GM21367 (cell line): ENCODE measurements at regions not wholly inside any gene's neighbourhood (a gene's known extent, or its start where the extent isn't known, plus 50 kb on each side); places are given as distances from the start of the nearest gene placed in this dataset.

Experiments
- ATAC-seq: cut with Tn5 transposase; IDR thresholded peaks from one replicate; pipeline ENCODE4 v1.9.1; 2021; ENCODE audit not compliant: unreplicated experiment

DNA sequence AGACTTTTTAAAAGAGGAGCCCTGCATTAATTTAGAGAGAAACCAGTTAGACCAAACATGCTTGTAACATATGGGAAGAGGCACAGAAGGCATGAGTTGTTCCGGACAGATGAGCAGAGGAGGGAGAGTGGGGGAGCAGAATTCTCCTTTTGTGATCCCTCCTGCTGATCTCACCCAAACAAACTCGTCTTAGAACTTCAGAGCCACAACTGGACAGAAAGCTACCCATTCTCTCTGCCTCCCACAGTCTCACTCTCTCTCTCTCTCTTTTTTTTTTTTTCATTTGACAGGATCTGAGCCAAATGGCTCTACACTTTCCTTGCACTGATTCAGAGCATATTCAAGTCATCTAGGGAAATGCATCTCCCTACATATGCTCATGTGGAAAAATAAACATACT is 196.0 kb upstream of the PAPPA start:
- ATAC-seq, result no peak

DNA sequence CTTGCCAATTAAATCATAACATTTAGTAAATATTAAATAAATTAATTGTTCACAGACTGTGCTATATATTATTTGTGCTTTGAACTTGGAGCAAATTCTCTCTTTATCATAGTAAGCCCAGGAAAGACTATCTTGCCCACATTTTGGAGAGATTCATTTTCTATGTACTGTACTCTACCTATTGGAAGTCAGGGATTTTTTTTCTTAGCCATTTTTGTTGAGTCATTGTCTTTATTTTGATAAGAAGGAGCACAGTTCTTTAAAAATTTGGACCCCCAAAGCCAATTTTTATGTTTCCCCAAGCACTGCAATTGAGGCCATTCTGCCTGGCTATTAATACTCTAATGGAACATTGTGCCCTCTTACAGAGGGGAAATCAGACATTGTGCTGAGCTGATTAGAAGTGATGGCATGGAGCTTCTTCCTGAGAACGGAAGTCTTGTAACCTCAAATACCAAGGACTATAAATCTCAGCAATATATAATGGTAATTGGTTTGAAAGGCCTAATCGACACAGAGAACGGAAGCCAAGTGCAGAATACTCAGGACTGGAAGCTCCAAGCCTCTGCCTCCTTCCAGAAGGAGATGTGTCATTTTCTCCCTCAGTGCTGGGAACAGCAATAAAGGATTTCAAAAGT is 188.8 kb upstream of the PAPPA start:
- ATAC-seq, result no peak

DNA sequence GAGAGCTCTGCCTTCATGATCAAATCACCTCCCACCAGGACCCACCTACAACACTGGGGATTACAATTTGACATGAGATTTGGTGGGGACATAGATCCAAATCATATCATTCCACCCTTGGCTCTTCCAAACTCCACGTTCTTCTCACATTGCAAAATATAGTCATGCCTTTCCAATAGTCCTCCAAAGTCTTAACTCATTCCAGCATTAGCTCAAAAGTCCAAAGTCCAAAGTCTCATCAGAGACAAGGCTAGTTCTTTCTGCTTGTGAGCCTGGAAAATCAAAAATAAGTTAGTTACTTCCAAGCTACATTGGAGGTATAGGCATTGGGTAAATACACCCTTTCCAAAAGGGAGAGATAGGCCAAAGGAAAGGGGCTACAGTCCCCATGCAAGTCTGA is 186.9 kb upstream of the PAPPA start:
- ATAC-seq, result no peak

DNA sequence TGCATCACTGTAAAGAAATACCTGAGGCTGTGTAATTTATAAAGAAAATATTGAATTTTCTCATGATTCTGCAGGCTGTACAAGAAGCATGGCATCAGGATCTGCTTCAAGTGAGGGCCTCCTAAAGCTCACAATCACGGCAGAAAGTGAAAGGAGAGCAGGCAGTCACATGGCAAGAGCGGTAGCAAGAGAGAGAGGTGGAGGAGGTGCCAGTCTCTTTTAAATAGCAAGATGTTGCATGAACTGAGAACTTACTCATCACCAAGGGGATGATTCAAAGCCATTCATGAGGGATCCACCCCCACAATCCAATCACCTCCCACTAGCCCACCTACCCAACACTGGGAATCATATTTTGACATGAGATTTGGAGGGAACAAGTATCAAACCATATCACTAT is 184.5 kb upstream of the PAPPA start:
- no peak for ATAC-seq

DNA sequence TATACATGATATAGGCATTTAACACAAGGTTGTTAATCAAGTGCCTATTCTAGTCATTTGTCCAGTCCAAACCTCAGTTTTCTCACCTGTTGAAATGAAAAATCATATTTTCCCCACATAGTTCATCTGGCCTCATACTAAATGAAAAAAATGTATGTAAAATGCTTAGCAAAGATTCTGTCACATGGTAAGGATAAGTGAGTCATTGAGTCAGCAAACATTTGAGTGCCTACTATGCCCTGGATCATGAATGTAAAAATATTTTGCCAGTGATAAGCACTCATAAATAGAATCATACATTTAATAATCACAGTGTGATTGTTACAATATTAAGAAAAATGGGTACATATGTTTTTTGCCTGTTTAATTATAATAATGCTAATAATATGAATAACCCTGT is 181.2 kb upstream of the PAPPA start:
- ATAC-seq, result no peak

DNA sequence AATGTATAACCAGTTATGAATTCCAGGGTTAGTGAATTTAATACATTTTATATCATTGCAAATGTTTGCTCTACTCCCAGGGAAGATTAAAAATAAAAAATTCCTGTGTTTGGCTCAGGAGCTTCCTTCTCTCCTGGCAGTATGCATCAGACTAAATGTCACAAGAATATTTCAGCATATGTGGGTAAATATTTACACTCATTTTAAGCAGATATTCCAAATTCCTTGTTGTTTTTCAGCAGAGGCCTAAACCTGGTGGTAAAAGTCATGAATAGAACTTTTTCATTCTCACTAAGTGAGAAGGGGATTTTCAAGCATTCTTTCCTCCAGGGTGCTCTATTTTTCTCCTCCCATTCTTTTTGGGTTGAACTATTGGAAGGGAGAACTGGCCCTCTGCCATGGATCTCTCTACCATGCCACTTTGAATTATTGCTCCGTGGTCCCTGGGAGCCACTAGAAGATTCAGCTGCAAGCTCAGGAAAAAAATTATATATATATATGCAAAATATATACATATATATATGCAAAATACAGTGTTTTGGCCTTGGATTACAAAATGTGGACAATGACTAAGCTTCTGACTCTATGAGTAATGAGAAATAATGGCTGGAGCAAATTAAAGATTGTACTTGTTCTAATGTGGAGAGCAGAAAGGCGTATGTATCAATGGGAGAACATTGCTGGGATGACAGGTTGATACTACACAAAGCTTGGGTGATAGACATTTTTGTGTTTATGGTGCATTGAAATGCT is 180.6 kb upstream of the PAPPA start:
- ATAC-seq, result no peak

DNA sequence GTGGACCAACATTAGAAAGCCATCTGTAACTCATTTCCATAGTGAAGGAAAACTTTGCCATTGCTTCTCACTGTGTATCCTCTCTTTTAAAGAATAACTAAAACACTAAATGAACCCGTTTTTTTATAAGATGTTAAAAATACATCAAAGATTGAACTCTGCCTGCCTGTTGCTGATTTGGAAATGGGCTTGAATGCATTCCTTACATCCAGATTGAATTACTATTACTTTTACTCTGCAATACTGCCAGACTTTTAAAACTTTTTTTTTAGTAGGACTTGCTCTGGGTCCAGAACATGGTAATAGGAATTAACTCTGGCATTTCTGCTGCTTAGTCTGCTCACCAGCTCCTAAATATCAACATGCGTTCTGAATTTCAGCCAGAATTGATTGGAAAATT is 176.8 kb upstream of the PAPPA start:
- no peak for ATAC-seq

DNA sequence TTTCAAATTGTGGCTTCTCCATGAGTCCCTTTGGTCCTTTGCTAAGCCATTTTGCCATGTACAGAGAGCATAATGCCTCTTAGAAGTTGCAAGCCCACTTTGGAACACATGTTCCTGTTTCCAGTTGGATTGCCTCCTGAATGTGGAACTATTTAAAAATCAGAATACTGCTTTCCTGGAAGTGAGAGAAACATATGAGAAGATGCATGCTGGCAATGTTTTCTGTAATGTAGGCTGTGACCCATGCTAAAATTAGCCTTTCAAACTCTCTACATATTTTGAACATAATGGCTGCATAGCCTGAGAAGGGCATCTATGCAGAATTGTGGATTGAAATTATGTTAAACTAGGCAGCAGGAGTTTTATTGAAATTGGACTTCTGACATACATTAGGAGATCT is 175.5 kb upstream of the PAPPA start:
- no peak for ATAC-seq

DNA sequence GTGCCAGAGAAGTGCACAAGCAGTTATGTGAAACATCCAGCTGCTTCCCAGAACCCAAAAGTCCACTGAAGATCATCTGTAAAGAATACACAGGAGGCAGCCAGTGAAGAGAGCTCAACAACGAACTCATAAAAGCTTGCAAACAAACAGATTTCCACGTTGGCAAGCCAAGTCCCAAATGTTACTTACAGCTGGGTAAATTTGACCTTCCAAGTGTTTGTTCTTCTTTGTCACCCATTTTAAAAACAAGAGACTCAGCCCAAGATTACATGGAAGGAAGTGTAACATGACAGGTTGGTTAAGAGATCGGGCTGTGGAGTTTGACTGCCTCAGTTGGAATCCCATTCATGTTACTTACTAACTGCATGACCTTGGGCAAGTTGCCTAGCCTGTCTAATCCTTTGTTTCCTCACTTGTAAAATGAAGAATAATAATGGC is 174.9 kb upstream of the PAPPA start:
- no peak for ATAC-seq

DNA sequence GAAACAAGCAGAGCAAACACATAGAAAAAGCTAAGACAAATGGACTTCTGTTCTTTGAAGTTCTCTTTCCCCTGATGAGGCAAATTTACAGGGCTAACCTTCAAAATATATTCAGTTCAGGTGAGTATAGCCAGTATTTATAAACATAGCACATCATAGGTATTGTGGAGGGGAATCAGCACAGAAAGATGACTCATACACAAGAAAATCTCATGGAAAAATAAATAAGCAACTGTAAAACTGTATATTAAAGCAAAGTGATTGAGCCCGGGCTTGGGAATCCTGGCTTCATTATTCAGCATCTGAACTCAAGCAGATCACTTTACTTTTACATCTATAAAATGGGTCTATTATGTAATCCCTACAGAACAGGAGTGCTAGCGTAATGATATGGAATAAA is 173.5 kb upstream of the PAPPA start:
- ATAC-seq, result no peak

DNA sequence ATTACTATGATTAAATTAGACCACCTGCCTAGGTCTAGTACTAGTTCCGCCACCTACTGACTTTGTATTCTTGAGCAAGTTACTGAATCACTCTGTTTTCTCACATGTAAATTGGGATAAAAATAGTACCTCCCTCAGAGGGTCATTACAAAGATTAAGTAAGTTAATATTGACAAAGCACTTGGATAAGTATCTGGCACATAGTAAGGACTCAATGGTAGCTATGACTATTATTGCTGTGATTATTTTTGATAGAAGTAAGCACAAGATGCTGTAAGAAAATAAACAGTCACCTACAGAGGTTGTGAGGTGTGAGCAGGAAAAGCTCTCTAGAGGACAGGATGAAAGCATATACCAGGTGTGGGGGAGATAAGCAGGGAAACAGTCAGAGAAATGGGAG is 173.1 kb upstream of the PAPPA start:
- no peak for ATAC-seq

DNA sequence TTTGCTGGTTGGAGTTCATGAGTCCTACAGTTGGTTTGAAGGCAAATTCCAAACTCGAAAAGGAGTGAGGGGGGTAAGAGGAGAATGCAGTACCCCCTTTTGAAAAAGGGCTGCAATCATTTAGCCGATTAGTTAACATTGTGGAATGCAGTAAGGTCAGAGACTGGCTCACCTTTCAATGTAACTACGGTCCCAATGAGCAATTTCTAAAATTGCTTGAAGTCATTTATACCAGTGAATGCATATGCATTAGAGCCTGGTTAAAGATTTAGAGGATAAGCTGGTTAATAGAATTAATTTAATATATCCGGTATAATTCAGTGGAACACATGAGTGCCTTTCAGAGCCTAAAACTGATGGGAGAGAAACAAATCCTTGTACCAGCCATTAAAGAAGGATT is 172.6 kb upstream of the PAPPA start:
- no peak for ATAC-seq

DNA sequence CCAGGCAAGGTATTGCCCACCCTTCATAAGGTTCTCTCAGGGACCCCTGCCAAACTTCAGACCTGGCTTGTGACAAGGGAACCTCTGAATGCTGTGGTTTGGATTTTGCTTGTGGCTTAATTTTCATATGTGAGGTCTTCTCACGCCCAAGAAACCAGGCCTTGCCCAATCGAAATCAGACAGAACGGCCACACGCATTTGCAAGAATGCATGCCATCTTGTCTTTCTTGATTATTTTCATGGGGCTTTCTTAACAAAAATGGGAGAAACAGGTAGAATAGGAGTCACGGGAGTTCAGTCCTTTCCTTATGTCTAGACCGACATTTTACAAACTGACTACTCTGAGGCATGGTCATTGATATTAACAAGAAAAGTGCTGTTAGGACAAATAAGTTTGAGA is 170.2 kb upstream of the PAPPA start:
- no peak for ATAC-seq

DNA sequence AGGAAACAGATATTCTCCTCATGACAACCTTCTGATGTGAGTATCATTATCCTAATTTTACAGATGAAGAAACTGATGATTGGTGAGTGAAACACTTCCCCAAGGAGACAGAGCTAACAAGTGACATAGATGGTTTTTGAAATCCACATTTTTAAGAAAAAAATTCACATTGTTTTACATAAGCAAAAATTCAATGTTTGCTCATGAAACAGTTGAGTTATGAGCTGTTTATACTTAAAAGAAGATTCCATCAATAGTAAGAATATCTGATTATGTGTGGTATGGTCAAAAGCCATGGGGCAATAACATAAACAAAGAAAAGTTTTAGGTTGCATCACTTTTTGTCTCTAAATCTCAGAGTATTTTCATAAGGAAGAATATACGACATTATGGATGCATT is 167.9 kb upstream of the PAPPA start:
- no peak for ATAC-seq

DNA sequence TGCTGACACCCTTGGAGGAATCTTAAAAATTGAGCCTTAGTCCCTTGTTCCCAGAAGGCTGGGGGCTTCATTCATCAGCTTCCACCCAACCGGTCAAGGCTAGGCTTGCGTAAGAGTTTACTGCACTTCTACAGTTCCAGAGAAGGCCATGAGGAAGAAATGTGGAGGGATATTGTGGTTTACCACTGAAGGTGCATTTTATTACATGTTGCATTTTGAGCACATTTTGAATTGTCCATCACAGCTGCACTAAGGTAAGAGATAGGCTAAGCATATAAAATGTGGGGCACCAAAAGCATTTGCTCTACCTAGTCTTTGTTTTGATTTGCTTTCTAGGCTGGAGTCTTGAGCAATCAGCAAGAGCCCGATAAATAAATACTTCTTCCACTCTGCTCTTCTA is 167.1 kb upstream of the PAPPA start:
- ATAC-seq, result no peak

DNA sequence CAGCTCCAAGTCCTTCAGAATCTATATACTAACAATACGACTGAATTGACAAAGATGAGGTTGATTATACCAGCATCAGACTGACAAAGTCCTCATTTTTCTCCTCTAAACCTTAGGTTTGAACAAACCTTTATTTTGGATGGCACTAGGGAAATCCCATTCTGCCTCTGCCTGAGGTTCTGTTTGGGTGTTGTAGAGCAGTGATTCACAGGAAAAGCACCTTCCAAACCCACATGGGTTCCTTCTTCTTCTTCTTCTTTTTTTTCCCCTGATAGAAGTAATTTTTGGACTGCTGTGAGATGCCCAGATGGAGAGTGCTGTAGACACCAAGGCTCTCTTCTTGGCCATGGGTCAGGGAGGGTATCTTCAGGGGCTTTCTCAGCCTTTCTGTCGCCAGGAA is 164.9 kb upstream of the PAPPA start:
- no peak for ATAC-seq

DNA sequence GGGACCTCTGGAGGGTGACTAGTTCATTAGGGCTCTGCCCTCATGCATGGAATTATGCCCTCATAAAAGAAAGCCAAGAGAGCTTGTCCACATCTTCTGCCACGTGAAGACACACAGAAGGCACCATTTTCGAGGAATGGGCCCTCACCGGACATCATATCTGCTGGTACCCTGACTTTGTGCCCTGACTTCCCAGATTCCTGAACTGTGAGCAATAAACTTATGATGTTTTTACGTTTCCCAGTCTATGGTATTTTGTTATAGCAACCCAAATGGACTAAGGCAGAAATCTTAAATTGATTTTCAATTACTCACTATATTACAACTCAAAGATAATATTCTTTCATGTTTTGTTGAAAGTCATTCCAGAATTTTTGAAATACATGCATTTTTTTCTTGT is 163.8 kb upstream of the PAPPA start:
- no peak for ATAC-seq

DNA sequence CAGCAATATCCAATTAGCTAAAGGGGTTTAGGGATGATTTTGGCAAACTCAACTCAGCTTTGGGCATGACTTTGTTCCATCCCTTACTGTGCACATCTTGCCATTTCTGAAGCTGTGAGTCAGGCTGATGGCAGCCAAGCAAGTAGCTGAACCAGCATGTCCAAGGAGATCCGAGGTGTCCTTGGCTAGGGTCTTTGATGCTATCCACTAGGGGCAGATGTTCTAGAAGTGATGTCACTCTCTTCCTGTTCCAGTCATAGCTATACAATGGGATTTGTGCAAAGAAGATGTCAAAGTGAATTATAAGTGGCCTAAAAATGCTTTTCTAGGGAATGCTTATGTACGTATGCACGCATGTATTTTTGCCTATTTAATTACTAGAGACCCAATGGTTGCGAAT is 160.8 kb upstream of the PAPPA start:
- ATAC-seq, result no peak

DNA sequence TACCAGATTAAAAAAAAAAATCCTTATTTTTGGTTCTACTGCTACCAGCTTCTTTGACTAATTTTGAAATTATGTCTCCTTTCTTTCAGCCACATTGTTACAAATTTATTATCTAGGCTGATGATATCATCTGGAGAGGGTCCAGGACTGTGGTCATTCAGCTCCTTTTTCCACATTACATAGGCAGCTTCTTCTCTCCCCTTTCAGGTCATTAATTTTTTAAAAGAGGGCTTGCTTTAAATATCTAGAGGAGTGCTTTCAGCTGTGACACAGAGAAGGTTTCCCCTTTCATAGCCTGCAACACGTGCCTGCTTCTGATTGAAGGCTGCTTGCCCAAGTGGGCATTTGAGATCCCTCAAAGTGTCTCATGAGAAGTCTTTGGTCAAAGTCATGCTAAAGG is 155.7 kb upstream of the PAPPA start:
- ATAC-seq, result no peak

DNA sequence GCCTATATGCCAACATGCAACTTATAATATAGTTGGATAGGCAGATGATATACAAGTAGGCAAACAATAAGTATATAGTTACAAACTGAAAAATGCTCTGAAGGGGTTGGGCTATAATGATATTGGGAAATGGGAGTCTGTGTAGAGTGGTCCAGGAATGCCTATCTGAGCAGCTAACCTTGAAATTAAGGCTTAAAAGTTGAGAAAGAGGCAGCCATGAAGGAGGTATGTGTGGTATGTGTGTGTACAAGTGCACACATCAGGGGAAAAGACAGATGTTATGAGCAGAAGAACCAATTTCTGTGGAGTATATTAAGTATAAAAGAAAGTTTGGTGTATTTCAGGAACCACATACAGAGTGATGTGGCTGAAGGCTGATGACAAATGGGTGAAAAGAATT is 154.9 kb upstream of the PAPPA start:
- no peak for ATAC-seq

DNA sequence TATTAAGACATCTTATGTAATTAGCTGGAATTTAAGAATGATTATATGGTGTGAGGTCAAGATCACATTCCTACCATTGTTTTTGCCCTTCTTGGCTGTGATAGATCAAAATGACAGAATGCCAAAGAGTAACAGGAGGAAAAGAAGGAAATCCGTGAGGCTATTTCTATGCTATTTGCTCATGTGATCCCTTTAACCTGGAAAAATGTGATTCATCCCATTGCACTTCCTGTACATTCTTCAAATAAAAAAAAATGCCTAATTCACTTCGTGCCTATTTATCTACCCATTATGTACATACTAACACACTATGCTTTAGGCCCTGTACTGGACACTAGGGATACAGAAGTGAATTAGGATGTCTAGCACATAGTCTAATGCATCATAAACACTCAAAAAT is 154.1 kb upstream of the PAPPA start:
- ATAC-seq, result no peak

DNA sequence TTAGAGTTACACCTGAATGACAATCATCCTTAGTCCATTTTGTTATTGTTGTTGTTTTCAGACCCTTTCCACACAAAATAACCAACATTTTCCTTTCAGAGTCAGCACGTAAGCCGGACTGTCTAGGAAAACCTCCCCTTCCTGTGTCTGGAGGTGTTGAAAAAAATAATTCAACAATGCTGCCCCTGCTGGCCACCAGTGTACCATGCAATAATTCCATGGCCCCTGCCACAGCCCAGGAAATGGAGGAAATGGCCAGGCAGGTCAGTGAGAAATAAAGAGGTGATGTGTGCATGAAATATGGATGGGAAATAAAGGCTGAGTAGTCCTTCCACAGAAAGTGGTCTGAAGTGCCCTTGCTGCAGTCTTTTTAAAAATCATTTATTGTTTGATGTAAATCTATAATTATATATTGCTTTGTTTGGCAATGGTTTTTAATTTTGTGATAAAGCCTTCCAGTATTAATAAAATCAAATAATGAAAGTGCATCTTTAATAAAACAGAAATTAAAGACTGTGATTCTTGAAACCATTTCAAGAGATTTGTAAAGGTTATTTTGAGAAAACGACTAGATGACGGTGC is 152.8 kb upstream of the PAPPA start:
- peak; percentile 94 for ATAC-seq

DNA sequence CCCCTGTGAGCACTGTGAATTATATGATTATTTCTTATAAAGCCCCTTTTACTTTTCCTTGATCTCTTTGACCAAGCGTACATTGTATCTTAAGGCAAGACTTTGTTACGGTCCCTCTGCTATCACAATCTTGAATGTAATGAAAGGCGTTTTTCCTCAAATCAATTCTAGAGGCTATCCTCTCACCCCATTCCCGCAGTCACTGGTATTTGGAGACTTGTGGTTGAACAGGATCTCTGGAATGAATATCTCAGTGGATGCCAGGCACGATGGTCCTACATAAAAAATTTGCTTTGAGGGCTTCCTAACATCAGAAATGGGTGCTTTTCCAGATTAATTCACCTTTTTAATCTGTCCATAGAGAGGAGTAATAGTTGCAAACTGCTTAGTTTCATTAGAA is 151.4 kb upstream of the PAPPA start:
- no peak for ATAC-seq
